ENCODE measurements at regions not wholly inside any gene's neighbourhood (a gene's known extent, or its start where the extent isn't known, plus 50 kb on each side); places are given as distances from the start of the nearest gene placed in this dataset.

GRCh38 chr12:91356405-91356804 is 173.8 kb upstream of the DCN start:
- DNase-seq (ENCODE audit: low read depth in 2 of 2), result no peak

- peak; percentile 0 to 9 for DNase-seq (ENCODE audit: low read depth in 2 of 2)
Observed at GRCh38 chr12:91355150-91356006, 172.8 kb upstream of the DCN start.

- no peak for DNase-seq (ENCODE audit: low read depth in 2 of 2)
Observed at GRCh38 chr12:91353266-91353665, 170.6 kb upstream of the DCN start.

GRCh38 chr12:91349476-91349875 is 166.9 kb upstream of the DCN start:
- no peak for DNase-seq (ENCODE audit: low read depth in 2 of 2)

GRCh38 chr12:91347481-91348214 is 165.0 kb upstream of the DCN start:
- no peak for DNase-seq (ENCODE audit: low read depth in 2 of 2)

GRCh38 chr12:91346827-91347226 is 164.2 kb upstream of the DCN start:
- no peak for DNase-seq (ENCODE audit: low read depth in 2 of 2)

- no peak for DNase-seq (ENCODE audit: low read depth in 2 of 2)
Observed at GRCh38 chr12:91344408-91344807, 161.8 kb upstream of the DCN start.

- no peak for DNase-seq (ENCODE audit: low read depth in 2 of 2)
Observed at GRCh38 chr12:91343010-91343409, 160.4 kb upstream of the DCN start.

GRCh38 chr12:91339106-91339505 is 156.5 kb upstream of the DCN start:
- no peak for DNase-seq (ENCODE audit: low read depth in 2 of 2)

- no peak for DNase-seq (ENCODE audit: low read depth in 2 of 2)
Observed at GRCh38 chr12:91335699-91336098, 153.1 kb upstream of the DCN start.

- no peak for DNase-seq (ENCODE audit: low read depth in 2 of 2)
Observed at GRCh38 chr12:91333966-91334365, 151.3 kb upstream of the DCN start.

- no peak for DNase-seq (ENCODE audit: low read depth in 2 of 2)
Observed at GRCh38 chr12:91332302-91332701, 149.7 kb upstream of the DCN start.

GRCh38 chr12:91331371-91331770 is 148.8 kb upstream of the DCN start:
- DNase-seq (ENCODE audit: low read depth in 2 of 2), result no peak

- DNase-seq (ENCODE audit: low read depth in 2 of 2), result no peak
Observed at GRCh38 chr12:91328451-91328850, 145.8 kb upstream of the DCN start.

- DNase-seq (ENCODE audit: low read depth in 2 of 2), result no peak
Observed at GRCh38 chr12:91327889-91328288, 145.3 kb upstream of the DCN start.

GRCh38 chr12:91327131-91327530 is 144.5 kb upstream of the DCN start:
- no peak for DNase-seq (ENCODE audit: low read depth in 2 of 2)

- no peak for DNase-seq (ENCODE audit: low read depth in 2 of 2)
Observed at GRCh38 chr12:91326058-91327027, 143.7 kb upstream of the DCN start.

- no peak for DNase-seq (ENCODE audit: low read depth in 2 of 2)
Observed at GRCh38 chr12:91320999-91321398, 138.4 kb upstream of the DCN start.

GRCh38 chr12:91319071-91319760 is 136.6 kb upstream of the DCN start:
- DNase-seq (ENCODE audit: low read depth in 2 of 2), result no peak

GRCh38 chr12:91317306-91317705 is 134.7 kb upstream of the DCN start:
- no peak for DNase-seq (ENCODE audit: low read depth in 2 of 2)

- DNase-seq (ENCODE audit: low read depth in 2 of 2), result no peak
Observed at GRCh38 chr12:91316907-91317269, 134.3 kb upstream of the DCN start.

Data from stimulated activated CD8-positive, alpha-beta memory T cell treated with anti-CD3 and anti-CD28 coated beads, Interleukin-2, amount 100 ng/mL, for 48 hours (primary cell).